GM19324 (cell line): ENCODE measurements at regions not wholly inside any gene's neighbourhood (a gene's known extent, or its start where the extent isn't known, plus 50 kb on each side); places are given as distances from the start of the nearest gene placed in this dataset.

ENCODE experiments used
- ATAC-seq: cut with Tn5 transposase; IDR thresholded peaks from one replicate; pipeline ENCODE4 v1.9.1; 2021; ENCODE audit warnings: mild to moderate bottlenecking, moderate library complexity; ENCODE audit not compliant: unreplicated experiment, low FRiP score

DNA sequence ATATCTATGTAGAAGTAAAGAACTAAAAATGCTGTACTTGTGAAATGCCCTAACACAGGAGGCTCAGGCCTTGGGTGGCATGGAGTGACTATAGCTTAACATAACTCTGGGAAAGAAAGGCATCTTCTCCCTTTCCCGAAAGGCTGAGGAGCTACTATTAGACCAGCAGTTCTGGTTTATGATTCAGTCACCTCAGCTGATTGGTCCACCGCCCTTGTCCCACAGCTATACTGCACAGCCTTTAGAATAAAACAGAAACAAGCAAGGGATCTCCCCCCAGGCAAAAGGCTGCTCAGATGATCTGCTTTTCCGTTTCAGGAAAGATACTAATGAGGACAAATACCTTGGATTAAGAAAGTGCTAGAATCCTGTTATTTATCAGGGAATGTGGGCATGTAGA, 171.3 kb downstream of the SNCA start:
- no peak for ATAC-seq

DNA sequence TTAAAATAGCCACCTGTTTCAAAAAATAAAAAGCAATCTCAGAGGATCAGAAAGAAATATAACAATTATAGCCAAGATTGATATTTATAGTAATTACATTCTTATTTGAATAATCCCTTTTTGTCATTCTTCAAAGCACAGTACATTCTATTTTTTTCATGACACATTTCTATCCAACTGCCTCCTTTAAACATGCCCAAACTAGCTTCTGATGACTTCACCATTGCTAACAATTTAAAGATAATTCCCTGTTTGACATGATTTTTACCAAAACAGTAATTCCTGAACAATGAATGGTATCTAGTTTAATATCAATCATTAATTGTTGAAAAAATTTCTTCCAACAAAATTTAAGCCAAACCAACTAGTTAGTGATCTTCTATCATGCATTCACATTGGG, 172.4 kb downstream of the SNCA start:
- ATAC-seq, result no peak

DNA sequence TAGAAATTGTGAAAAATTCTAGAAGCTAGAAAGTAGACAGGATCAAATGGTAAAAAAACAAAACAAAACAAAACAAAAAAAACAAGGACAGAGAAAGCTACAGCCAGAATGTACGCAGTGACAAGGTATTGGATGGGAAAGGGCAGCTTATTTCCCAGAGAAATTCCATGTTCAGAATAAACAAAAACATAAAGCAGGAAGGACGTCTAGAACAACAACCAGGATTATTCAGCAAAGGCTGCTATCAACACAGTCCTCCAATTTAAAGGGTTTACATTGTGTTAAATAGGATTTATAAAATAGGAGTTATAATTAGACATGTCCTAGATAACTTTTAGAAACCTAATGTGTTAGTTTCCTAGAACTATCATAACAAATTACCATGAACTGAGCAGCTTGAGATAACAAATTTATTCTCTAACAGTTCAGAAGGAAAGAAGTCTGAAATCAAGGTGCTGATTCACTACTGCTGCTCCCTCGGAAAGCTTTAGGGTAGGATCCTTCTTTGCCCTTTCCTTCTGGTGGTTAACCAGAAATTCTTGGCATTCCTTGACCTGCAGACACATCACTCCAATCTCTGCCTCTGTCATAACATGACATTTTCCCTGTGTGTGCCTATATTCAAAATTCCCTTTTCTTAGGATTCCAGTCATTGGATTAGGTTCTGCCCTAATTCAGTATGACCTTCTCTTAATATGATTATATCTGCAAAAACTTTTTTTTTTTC, 175.6 kb downstream of the SNCA start:
- no peak for ATAC-seq

DNA sequence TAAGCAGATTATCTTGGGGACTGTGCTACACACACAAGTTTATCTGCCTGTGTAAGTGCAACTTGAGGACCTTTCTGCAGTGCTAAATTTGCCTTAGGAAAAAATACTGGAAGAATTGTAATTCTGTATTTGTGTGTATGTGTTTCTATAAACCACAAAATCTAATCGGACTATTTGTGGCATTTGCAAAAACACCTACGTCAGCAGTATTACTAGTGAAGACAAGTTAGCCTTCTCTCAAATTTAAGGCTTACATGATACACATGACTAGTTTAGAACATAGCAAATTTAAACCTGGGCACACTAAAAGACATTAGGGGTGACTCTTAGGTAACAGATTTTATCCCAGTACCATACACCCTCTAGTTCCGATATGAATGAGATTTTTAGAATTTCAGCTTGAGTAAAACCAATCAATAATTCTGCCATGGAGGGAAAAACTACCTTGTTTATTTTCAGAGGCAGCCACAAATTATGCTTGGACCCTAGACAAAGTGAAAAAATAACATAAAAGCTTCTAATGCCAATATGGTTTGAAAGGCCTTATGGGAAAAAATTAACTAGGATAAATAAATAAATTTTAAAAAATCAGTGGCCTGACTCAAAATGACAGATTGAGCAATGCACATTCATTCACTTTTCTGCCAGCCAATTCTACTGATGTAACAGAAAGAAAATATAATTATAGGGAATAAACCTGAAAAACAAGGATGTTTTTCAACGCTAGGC, 176.4 kb downstream of the SNCA start:
- no peak for ATAC-seq

DNA sequence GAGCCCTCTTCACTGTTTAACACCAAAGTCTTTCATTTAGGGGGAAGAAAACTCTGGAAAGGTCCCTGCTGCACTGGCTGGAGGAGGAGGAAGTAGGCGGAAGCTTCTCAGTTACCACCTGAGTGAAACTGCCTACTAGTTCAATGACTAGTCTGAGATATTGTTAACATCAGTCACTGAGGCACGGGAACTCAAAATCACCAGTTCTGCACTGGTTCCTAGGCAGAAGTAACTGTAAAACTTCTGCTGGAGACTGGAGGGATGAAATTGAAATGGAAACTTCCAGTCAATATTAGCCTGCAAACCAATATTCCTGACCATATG, 178.3 kb downstream of the SNCA start:
- no peak for ATAC-seq

DNA sequence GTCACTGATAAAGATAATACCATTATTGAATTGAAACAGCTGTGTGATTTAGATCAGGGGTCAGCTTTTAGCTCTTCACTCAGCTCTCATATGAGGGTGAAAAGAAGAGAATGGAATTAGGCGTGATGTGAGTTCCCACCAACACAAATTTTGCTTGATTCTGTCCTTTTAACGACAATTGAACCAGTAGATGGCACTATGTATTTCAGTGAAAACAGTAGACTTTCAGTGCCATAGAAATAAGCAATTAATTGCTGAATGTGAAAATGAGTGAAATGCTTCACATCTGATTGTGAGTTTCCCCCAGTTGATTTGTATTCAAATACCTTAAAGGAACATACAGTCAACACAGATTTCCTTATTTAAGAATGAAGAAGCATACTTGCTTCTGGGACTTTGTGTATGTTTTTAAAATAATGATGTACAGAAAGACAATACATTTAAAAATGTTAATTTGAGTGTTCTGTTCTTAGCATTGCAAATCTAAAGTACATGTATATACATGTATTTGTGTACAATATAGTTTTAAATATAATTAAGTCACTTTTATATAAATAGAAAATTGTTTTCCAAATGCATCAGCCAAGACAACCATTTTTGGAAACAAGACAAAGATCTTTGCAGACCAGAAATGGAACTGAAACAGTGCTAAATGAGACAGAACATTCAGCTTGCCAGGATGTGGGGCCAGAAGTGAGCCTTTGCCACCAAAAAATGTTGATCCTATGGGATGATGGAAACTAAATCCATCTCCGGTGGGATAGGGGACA, 178.8 kb downstream of the SNCA start:
- ATAC-seq, result no peak

DNA sequence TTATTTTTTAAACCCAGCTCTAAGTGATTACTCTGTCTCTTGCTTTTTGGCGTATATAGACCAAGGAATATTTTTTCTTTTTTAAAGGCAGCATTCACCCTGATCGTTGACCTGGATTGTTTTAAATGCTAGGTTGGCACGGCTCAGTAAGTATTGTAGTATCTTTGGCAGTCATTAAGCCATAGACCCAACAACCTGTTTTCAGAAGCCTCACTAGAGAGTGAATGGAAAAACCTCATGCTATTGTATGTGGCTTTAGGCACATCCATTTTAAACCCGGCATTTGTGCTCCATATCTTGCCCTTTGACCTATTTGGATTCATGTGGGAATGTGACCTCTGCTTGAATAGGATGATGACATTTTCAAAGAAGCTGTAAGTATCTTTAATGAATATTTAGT, 183.9 kb downstream of the SNCA start:
- no peak for ATAC-seq

DNA sequence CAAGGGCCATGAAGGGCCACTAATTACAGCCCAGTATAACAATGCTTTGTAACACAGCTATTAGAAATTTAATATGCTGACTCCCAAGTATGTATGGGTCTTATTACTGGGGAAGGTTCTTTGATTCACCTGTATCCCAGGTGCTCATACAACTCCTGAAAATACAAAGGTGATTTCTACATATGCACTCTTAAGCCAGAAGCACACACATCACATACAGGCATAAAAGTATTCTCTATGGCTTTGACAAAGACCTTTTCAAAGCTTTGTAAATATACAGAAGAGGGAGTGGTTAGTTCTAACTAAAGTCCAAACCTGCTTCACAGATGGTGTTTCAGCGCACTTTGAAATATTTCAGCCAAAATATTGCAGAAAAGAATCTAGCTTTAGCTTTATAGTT, 191.5 kb downstream of the SNCA start:
- ATAC-seq, result no peak

DNA sequence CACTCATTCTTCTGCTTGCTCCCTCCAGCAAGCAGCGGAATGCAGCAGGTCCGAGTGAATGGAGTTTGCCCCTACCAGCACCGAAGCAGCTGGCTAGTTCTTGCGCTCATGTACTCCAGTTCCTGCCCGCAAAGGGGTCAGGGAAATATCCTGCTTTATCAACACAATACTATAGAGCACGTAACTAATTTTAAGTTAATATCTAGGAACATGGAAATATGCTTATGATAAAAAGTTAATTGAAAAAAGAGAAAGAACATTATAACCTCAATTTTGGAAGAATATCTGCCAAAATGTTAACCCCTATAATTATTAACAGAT, 195.6 kb downstream of the SNCA start:
- ATAC-seq, result no peak

DNA sequence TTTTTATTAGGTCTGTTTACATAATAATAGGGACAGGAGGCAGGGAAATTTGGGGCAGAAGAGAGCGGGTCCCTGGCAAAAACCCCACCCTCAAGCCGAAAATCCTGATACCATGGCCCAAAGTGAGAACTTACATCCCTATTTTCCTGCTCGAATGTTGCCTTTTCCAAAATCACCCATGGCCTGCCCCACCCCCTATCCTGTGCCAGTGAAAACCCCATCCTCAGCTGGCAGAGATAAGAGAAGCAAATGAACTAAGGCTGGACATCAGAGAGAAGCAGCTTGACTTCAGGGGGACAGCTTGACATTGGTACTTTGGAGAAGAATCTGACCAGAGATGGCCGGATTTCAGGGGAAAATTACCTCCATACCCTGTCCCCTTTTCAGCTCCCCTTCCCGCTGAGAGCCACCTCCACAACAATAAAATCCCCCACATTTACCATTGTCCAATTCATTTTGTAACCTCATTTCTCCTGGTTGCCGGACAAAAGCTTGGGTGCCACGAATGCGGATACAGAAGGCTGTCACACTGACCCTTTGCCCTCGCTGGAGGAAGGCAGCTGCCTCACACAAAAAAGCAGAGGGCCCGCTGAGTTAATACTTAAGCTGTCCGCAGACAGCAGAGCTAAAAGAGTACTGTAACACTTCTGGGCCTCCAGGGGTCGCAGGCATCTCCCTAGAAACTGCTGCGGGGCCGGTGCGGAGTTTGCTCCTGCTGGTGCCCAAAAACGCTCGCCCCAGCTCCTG, 196.2 kb downstream of the SNCA start:
- ATAC-seq, result peak; percentile 63

DNA sequence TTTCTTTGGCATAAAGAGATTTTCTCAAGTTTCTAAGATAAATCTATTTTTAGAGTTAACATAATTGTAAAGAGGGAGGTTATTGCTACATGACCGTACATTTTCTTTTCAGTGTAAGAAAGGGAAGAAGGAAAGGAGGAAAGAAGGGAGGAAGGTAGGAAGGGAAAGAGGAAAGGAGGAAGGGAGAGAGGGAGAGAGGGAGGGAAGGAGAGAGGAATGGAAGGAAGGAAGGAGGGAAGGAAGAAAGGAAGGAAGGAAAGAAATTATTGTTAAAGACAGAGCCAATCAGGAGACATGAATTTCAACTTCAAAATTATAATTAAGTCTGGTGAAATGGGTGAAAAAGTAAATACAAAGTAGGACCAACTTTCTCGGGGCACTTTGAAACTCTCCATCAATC, 197.6 kb downstream of the SNCA start:
- ATAC-seq, result no peak

DNA sequence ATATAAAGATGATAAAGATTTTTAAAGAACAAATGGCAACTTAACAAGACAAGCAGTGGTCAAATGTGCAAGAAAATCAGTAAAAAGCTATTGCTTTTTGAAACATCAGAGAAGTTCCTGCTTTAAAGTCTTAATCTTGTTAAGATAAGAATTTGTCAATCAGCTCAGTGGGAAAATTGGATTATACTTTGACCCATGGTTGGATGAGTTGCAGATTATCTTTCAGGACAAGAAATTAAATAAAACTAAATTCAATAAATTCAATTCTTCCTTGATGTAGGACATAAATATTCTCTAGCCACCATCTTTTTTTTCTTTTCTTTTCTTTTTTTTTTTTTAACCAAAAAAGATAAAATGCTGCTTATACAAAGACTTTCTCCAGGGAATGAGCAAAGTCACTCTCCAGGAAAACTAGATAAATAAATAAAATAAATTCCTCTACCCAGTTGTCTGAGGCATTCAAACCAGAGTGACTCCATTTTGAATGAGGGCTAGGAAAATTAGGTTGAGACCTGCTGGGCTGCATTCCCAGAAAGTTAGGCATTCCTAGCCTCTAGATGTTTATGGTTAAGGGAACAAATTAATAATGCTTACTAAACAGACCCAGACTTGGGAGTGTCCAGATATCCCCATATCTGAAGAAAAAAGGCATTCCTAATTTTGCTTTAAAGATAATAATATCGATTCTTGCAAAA, 211.2 kb downstream of the SNCA start:
- no peak for ATAC-seq

DNA sequence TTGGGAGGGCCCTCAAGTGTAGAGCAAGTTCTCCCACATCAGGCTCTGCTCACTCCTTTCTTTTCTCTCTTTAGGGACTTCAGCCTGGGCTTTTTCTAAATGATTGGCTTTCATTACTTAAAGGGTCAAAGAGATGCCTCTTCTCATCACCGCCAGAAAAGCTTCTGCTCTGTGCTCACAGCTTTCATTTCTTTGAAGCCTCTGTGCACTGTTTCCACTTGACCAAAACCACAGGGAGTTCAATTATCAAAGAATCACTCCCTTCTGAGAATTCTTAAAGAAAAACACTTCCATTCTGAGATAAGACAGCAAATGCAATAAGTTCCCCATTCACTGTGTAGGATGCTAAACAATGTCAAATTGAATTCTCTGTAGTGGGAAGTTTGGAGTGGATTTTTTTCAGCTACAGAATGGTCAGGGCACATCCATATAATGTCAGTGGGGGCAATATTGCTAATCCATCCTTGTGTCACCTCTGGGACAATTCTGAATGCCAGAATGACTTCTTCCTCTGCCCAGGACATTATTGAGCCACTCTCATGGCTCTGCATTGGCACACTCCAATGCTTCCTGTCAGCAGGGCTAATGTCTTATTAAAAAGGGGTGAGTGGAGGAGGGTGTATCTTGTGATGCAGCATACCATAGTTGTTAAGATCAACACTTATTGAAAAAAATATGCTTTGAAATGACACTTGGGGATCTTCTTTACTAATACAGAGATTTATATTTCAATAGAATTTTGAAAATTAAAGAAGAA, 217.6 kb downstream of the SNCA start:
- no peak for ATAC-seq

DNA sequence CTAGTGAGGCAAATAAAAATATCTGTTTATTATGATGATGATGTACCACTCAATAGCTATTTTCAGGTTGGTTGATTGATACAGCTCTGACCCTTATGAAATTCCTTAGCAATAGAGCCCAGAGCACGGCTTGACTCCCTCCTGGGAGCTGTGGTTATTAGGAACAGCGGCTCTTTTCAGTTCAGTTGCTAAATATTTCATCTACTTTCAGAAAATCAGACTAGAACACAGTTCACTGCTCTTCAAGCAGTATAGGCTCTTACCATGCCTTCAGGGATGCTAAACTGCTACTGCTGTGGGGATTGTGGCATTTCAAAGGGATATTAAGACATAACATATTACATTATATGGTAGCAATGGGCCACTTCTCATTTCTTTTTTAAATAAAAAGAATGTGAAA, 218.8 kb downstream of the SNCA start:
- ATAC-seq, result no peak

DNA sequence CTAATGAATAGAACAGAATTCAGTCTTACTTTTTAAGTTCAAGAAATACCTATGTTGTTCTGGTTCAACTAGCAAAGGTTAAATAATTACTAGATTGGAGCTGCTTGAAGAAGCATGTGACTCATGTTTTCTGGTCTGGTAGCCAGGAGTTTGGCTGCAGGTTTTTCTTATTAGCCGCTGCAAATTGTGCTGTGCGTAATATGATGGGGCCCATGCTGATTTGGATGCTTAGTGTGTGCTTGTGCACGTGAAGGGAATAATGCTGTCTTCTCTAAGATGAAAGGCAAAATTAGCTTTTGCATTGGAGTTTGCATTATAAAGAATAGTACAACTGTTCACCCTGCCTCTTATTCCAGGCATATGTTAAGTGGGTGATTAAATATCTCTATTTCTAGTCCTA, 219.6 kb downstream of the SNCA start:
- ATAC-seq, result no peak

DNA sequence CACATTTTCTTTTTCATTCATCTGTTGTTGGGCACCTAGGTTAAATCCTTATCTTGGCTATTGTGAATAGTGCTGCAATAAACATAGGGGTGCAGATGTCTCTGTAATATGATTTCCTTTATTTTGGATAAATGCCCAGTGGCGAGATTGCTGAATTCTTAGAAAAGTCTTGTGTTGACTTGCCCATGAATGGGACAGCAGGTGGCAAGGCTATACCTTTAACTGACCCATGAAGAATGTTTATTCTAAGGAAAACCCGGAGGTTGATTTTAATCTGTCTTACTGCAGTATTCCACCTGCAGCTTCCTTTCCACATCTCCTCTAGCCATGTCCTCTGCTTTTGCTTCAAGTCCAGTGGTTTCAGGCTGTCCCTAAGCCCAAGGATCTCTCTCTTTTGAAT, 220.6 kb downstream of the SNCA start:
- ATAC-seq, result no peak

DNA sequence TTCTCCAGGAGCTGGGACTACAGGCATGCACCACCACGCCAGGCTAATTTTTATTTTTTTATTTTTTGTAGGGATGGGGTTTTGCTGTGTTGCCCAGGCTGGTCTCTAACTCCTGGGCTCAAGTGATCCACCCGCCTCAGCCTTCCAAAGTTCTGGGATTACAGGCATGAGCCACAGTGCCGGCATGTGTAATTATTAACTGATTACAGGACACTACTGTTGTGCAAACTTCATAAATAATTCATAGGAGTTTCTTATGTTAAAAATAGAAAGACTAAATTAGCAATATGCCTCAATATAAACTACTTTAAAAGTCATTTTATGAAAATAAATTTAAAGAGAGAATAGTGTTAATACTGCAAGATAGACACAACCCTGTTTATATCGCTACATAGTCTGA, 221.9 kb downstream of the SNCA start:
- ATAC-seq, result no peak

DNA sequence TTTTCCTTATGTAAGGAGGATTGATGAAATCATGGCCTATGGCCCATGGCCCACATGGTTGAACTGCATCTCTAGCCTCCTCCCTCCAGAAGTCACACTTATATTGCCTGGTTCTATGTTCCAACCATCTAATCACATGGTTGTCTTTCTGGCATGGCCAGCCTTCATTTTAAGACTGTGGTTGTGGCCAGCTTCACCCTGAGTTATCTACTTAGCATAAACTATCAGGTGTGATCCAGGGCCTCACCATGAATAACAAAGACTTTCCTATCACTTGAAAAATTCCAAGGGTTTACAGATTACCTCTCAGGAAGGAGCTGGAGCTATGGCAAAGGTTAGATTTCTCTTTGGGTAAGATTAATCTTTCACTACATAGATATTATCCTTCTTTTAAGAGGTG, 222.8 kb downstream of the SNCA start:
- no peak for ATAC-seq

DNA sequence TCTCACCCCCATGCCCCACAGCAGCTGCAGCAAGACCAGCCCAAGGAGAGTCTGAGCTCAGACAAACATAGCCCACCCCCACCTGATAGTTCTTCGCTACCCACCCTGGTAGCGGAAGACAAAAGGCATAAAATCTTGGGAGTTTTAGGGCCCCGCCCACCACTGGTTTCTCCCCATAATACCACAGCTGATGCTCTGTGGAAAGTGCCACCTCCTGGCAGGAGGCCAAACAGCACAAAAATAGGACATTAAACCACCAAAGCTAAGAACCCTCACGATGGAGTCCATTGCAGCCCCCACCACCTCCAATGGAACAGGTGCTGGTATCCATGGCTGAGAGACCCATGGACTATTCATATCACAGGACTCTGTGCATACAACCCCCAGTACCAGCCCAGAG, 226.7 kb downstream of the SNCA start:
- ATAC-seq, result no peak

DNA sequence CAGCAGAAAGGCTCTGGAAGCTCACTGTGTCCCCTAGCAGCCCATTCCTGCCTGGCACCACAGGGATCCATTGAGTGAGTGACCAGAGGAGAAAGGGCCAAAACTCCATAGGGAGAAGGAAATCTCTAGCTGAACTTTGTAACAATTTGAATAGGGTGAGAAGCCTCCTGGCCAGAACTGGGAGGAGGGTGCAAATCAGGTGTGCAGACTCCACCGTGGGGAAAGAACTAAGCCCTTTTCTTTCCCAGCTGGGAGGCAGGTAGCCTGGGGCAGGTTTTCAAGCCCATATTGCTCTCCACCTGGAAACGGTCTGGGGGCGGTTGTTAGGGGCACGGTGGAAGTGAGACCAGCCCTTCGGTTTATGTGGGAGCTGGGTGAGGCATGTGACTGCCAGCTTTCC, 227.2 kb downstream of the SNCA start:
- no peak for ATAC-seq
